ENCODE measurements at regions not wholly inside any gene's neighbourhood (a gene's known extent, or its start where the extent isn't known, plus 50 kb on each side); places are given as distances from the start of the nearest gene placed in this dataset.

- TF ChIP-seq CTCF (IDR thresholded peaks at IDR 0.05) (no peak), POLR2A (IDR thresholded peaks at IDR 0.05) (no peak)
Measured at GRCh38 chr9:107216329-107216728, 66.8 kb upstream of the RAD23B start.

Measured in thyroid gland (tissue), 4 donors.